Activated CD4-positive, alpha-beta T cell treated with anti-CD3 and anti-CD28 coated beads, Interleukin-2, amount 50 U/mL, for 48 hours (primary cell): ENCODE measurements at regions not wholly inside any gene's neighbourhood (a gene's known extent, or its start where the extent isn't known, plus 50 kb on each side); places are given as distances from the start of the nearest gene placed in this dataset.
"Not testable (repeated sequence)": the region's sequence is repeated elsewhere in the genome, so short reads cannot be mapped to it uniquely, and the experiment has no call there.

Source experiments
- DNase-seq, 2 experiments: peaks; one replicate each; pipeline ENCODE4 v3.0.0-alpha.2; 2020

- no peak for DNase-seq
Observed at GRCh38 chr1:29621826-29622435, 385.6 kb downstream of the PTPRU start.

GRCh38 chr1:29620631-29621030 is 384.3 kb downstream of the PTPRU start:
- DNase-seq = no peak

GRCh38 chr1:29607236-29607635 is 370.9 kb downstream of the PTPRU start:
- DNase-seq = no peak

GRCh38 chr1:29604796-29605195 is 368.5 kb downstream of the PTPRU start:
- DNase-seq = not testable (repeated sequence)

GRCh38 chr1:29603622-29604021 is 367.3 kb downstream of the PTPRU start:
- DNase-seq = no peak

GRCh38 chr1:29602203-29602602 is 365.9 kb downstream of the PTPRU start:
- no peak for DNase-seq

- DNase-seq = no peak
Observed at GRCh38 chr1:29601021-29601420, 364.7 kb downstream of the PTPRU start.

GRCh38 chr1:29599826-29600225 is 363.5 kb downstream of the PTPRU start:
- no peak for DNase-seq

GRCh38 chr1:29599071-29599470 is 362.7 kb downstream of the PTPRU start:
- no peak for DNase-seq

- DNase-seq = no peak
Observed at GRCh38 chr1:29597861-29598260, 361.5 kb downstream of the PTPRU start.

- no peak for DNase-seq
Observed at GRCh38 chr1:29593601-29594382, 357.5 kb downstream of the PTPRU start.

GRCh38 chr1:29592731-29593130 is 356.4 kb downstream of the PTPRU start:
- DNase-seq = no peak

GRCh38 chr1:29592261-29592615 is 355.9 kb downstream of the PTPRU start:
- DNase-seq = no peak

- DNase-seq = no peak
Observed at GRCh38 chr1:29591601-29592260, 355.4 kb downstream of the PTPRU start.

GRCh38 chr1:29590583-29591565 is 354.6 kb downstream of the PTPRU start:
- no peak for DNase-seq

- DNase-seq = not testable (repeated sequence)
Observed at GRCh38 chr1:29589716-29590115, 353.4 kb downstream of the PTPRU start.

GRCh38 chr1:29586991-29587745 is 350.8 kb downstream of the PTPRU start:
- no peak for DNase-seq

- no peak for DNase-seq
Observed at GRCh38 chr1:29586215-29586614, 349.9 kb downstream of the PTPRU start.

GRCh38 chr1:29585656-29586055 is 349.3 kb downstream of the PTPRU start:
- DNase-seq = no peak

GRCh38 chr1:29585201-29585600 is 348.9 kb downstream of the PTPRU start:
- DNase-seq = no peak

- DNase-seq = no peak
Observed at GRCh38 chr1:29584776-29585175, 348.5 kb downstream of the PTPRU start.

GRCh38 chr1:29584362-29584761 is 348.0 kb downstream of the PTPRU start:
- DNase-seq = no peak
